Smooth muscle cell (in vitro differentiated cells): ENCODE measurements at regions not wholly inside any gene's neighbourhood (a gene's known extent, or its start where the extent isn't known, plus 50 kb on each side); places are given as distances from the start of the nearest gene placed in this dataset.

Experiments
- DNase-seq: peaks from one replicate; lab custom pipeline; 2025; ENCODE audit not compliant: unreplicated experiment; lab: John Stamatoyannopoulos, UW
- H2AFZ ChIP-seq: fragments of 200-600 bp; sonication (generic); 2 replicates; pipeline ENCODE4 v1.6.0; 2016; ENCODE audit warnings: antibody characterized with exemption, low read depth, mild to moderate bottlenecking
- H3F3A ChIP-seq: fragments of 200-600 bp; sonication (generic); 2 replicates; pipeline ENCODE4 v1.6.0; 2017; ENCODE audit warnings: antibody characterized with exemption, low read depth
- H3K27ac ChIP-seq: fragments of 200-600 bp; sonication (generic); 2 replicates; pipeline ENCODE4 v1.5.1; 2016; ENCODE audit warnings: low read depth, mild to moderate bottlenecking
- H3K27me3 ChIP-seq: fragments of 200-600 bp; sonication (generic); 2 replicates; pipeline ENCODE4 v1.6.1; 2016; ENCODE audit warnings: low read depth, mild to moderate bottlenecking
- H3K36me3 ChIP-seq: fragments of 200-600 bp; sonication (generic); 2 replicates; pipeline ENCODE4 v1.5.1; 2016; ENCODE audit warnings: low read depth
- H3K4me1 ChIP-seq: fragments of 200-600 bp; sonication (generic); 2 replicates; pipeline ENCODE4 v1.5.1; 2016; ENCODE audit warnings: low read depth
- H3K4me2 ChIP-seq: fragments of 200-600 bp; sonication (generic); 2 replicates; pipeline ENCODE4 v1.6.0; 2016; ENCODE audit warnings: mild to moderate bottlenecking
- H3K4me3 ChIP-seq: fragments of 200-600 bp; sonication (generic); 2 replicates; pipeline ENCODE4 v1.5.1; 2016; ENCODE audit warnings: mild to moderate bottlenecking
- H3K79me2 ChIP-seq: fragments of 200-600 bp; sonication (generic); 2 replicates; pipeline ENCODE4 v1.6.0; 2016; ENCODE audit warnings: low read depth, mild to moderate bottlenecking
- H3K9ac ChIP-seq: fragments of 200-600 bp; sonication (generic); 2 replicates; pipeline ENCODE4 v1.6.0; 2016; ENCODE audit warnings: low read depth
- H3K9me3 ChIP-seq: fragments of 200-600 bp; sonication (generic); replicated peaks from 2 replicates; pipeline ENCODE4 v1.5.1; 2016; ENCODE audit warnings: low read depth
- H4K20me1 ChIP-seq: fragments of 200-600 bp; sonication (generic); 2 replicates; pipeline ENCODE4 v1.6.0; 2016; ENCODE audit warnings: low read depth
- CTCF ChIP-seq: fragments of 200-600 bp; sonication (generic); IDR thresholded peaks from 2 replicates; pipeline ENCODE4 v1.5.1; 2017; ENCODE audit warnings: borderline replicate concordance, mild to moderate bottlenecking, antibody characterized with exemption; ENCODE audit not compliant: insufficient read depth, poor library complexity, severe bottlenecking
- WGBS: methylation state at CpG from one replicate; pipeline ENCODE4 v1.1.7; 2016; ENCODE audit warnings: low lambda C conversion rate; 5-methylcytosine and 5-hydroxymethylcytosine counted together

- no peak overlapping the region for H2AFZ ChIP-seq
- peaks cover 9% of the 10 kb centered on the region for H3K4me1 ChIP-seq
- H3K9ac ChIP-seq = no peak overlapping the region
- H4K20me1 ChIP-seq = no peaks in the 10 kb centered on the region
- no peaks in the 10 kb centered on the region for H3K36me3 ChIP-seq
- H3K27ac ChIP-seq = no peak overlapping the region
- 66% methylated on average over 7 of the region's 7 CpGs for WGBS
- H3K79me2 ChIP-seq = no peaks in the 10 kb centered on the region
- H3K9me3 ChIP-seq = no peaks in the 10 kb centered on the region
- no peak for DNase-seq
- no peak overlapping the region for H3K4me2 ChIP-seq
- TF ChIP-seq CTCF = no peak
- H3K4me3 ChIP-seq = no peak overlapping the region
- H3K27me3 ChIP-seq = no peaks in the 10 kb centered on the region
- H3F3A ChIP-seq = no peaks in the 10 kb centered on the region
Measured at GRCh38 chr2:239710953-239711861, 310.4 kb upstream of the HDAC4 start.

- no peak overlapping the region for H3K4me3 ChIP-seq
- H3K9ac ChIP-seq = no peak overlapping the region
- H3K4me2 ChIP-seq = no peak overlapping the region
- peaks cover 9% of the 10 kb centered on the region for H3K4me1 ChIP-seq
- no peaks in the 10 kb centered on the region for H3F3A ChIP-seq
- no peak overlapping the region for H2AFZ ChIP-seq
- H3K79me2 ChIP-seq = no peaks in the 10 kb centered on the region
- TF ChIP-seq CTCF = no peak
- H3K27me3 ChIP-seq = no peaks in the 10 kb centered on the region
- no peaks in the 10 kb centered on the region for H3K9me3 ChIP-seq
- H3K36me3 ChIP-seq = no peaks in the 10 kb centered on the region
- DNase-seq = no peak
- no peak overlapping the region for H3K27ac ChIP-seq
- H4K20me1 ChIP-seq = no peaks in the 10 kb centered on the region
- 59% methylated on average over 8 of the region's 8 CpGs for WGBS
Measured at GRCh38 chr2:239706367-239706766, 305.5 kb upstream of the HDAC4 start.

- no peaks in the 10 kb centered on the region for H3K36me3 ChIP-seq
- H3K4me3 ChIP-seq = no peak overlapping the region
- H3K27me3 ChIP-seq = no peaks in the 10 kb centered on the region
- no peaks in the 10 kb centered on the region for H3F3A ChIP-seq
- H3K9me3 ChIP-seq = peaks cover 3% of the 10 kb centered on the region
- no peak overlapping the region for H2AFZ ChIP-seq
- WGBS = 94% methylated on average over 6 of the region's 6 CpGs
- H3K4me2 ChIP-seq = no peak overlapping the region
- H3K9ac ChIP-seq = no peak overlapping the region
- H3K79me2 ChIP-seq = no peaks in the 10 kb centered on the region
- no peak for DNase-seq
- no peak overlapping the region for H3K27ac ChIP-seq
- no peaks in the 10 kb centered on the region for H3K4me1 ChIP-seq
- TF ChIP-seq CTCF = no peak
- H4K20me1 ChIP-seq = no peaks in the 10 kb centered on the region
Measured at GRCh38 chr2:239704737-239705136, 303.9 kb upstream of the HDAC4 start.

- Histone ChIP-seq H3K4me1 (no peaks in the 10 kb centered on the region), H3K4me3 (no peak overlapping the region), H3K27ac (no peak overlapping the region), H4K20me1 (no peaks in the 10 kb centered on the region), H3K36me3 (no peaks in the 10 kb centered on the region), H3K27me3 (no peaks in the 10 kb centered on the region), H3K9me3 (peaks cover 3% of the 10 kb centered on the region), H3K9ac (no peak overlapping the region), H3K4me2 (no peak overlapping the region), H3K79me2 (no peaks in the 10 kb centered on the region), H3F3A (no peaks in the 10 kb centered on the region), H2AFZ (no peak overlapping the region)
- TF ChIP-seq CTCF = no peak
- no peak for DNase-seq
- WGBS = 82% methylated on average over 3 of the region's 3 CpGs
Measured at GRCh38 chr2:239703834-239704233, 303.0 kb upstream of the HDAC4 start.
